ACHN (cell line): ENCODE measurements at regions not wholly inside any gene's neighbourhood (a gene's known extent, or its start where the extent isn't known, plus 50 kb on each side); places are given as distances from the start of the nearest gene placed in this dataset.

Experiments
- DNase-seq: peaks from one replicate; pipeline ENCODE4 v3.0.0-alpha.2; 2015
- in situ Hi-C: cut with HindIII; loops from 2 replicates; pipeline ENCODE4 v1.10.0; 2017; ENCODE audit warnings: low sequenced_read_pairs, low pct_ligation_motif_present, low pct_unique_long_range_greater_than_20kb

DNA sequence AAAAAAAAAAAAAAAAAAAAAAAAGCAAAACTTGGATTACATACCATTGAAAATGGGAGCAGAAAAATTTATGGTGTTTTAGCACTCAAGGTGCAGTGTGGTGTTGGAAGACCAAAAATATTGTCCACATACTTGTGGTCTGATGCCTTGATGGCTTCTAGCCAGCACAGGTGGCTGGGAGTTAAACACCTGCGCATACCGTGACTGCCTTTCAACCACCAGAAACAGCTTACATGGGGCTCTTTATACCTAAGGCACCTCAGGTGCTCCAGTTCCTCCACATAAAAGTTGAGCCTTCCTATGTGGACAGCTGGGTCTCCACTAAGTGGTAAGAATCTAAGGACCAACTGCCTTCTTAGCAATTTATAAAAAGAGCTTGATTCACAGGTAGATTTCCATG lies 802.6 kb upstream of the CELF4 start:
- in situ Hi-C loops = no loop called here
- DNase-seq = no peak

DNA sequence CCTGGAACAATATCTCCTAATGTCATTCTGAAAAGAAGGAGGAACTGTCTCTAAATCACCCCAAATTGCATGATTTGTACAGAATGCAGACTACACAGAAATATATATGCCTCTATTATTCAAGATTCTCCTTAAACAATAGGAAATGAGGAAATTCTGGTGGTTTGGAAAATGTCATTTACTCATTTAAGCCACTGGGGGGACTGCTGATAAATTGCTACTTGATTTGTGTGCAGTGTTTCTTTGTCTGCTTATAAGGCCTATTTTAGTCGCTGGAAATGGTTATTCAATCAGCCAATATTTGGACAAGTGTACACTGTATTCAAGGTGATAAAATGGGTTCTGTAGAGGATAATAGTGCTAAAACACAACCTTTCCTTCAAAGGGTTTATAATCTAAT lies 801.9 kb upstream of the CELF4 start:
- in situ Hi-C loops = no loop called here
- DNase-seq = no peak

DNA sequence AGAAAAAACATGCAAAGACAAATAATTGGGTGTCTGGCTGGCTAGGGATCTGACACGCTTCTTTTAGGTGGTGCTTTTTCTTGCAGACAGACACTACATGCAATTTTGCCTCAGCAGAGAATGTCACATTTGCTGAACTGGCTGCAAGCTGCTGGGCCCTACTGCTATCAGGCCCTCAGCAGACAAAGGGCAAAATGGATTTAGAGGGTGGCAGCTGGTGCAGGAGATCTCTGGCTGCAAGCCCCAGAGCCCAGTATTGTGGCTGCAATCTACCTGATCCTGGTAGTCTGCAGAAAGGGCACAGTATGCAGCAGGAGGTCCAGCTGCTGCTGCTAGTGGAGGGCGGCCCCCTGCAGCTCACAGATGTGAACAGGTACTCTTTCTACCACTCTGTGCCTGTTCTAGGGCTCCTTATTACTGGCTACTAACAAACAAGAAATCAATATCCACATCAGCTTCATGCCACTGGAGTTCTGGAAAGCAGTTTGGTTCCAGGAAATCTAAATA lies 796.7 kb upstream of the CELF4 start:
- DNase-seq = no peak
- in situ Hi-C loops = no loop called here

DNA sequence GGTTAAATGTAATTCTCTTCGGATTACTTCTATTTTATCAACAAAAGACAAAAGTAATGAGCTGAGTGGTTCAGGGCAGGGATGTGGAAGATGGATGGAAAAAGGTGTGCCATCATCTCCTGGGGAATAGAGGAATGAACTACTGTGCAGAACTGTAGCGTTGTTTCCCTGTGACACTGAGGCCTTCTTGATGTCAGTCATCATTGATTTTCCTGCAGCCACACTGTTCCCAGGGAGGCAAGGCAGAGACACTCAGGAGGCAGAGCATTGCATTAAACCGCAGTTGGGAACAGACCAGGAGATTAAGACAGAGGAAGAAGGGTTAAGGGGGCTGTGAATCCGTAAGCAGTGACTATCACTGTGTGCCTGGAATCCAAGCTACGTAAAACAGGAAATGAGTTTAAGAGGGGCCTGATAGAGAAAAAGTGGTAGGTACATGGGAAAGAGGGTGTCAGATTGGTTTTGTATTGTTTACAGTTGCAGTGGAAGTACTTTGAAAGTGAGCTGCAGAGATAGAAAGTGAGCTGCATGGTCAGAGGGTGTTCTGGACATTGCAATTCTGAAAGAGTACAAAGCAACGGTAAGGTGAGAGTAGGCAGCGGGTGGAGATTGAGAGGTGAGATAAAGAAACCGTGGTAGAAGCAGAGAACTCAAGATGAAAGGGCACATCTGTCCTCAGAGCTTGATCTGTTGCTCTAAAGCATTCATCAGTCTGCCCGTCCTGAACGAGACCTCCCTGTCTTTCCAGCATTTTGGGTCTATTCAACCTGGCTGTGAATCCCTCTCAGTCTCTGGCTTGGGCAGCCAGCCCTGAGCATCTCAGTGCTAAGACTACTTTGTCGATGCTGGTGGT lies 793.4 kb upstream of the CELF4 start:
- DNase-seq = no peak
- in situ Hi-C loops = no loop called here

DNA sequence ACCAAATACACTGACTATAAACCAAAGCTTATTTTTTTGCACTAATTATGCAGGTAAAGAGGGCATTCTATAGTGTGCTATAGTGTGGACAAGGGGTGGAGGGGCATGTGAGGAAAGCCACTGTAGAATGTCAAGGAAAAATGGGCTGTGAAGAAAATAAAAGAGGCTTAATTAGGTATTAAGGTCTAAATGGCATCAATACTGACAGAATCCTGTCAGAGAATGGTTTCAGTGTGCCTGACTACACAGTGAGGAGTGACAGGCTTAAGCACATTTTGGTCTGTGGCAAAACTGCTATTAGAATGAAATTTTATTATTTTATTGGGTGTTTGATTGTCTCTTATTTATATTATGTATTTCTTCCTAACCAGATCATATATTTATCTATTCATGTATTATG lies 787.6 kb upstream of the CELF4 start:
- no peak for DNase-seq
- in situ Hi-C loops = no loop called here

DNA sequence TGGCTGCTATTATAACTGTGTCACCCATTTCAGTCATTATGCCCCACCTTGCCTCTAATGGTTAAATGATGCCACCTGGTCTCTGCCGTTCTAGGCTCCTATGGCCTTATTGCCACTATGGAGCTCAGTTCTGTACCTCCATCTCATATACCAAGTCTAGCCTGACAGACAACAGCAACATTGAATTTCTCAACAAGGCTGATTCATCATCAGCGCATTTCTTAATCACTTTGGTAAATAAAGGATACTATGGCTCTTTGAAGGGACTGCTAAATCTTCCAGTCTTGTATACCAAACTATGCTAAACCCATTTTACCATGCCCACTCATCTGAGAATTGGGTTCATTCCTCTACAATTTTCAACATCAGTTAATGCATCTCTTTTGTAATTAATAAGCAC lies 784.5 kb upstream of the CELF4 start:
- no peak for DNase-seq
- in situ Hi-C loops = no loop called here

DNA sequence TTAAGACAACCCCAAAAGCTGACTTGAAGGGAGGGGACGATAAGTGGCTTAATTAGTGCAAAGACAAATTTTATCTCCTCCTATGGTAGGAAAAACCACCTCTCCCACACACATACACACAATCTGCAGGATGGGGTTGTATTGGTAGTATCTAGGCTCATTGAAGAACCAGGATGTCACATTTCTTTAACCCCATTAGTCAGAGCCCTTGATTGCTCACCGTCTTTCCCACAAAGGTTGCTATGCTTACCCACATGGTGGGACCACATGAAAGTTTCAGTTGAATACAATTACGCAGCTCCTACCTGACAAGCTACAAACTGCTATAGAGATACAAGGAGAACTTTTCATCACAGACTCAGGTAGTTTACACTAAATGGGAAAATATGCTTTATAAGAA lies 765.0 kb upstream of the CELF4 start:
- in situ Hi-C loops = no loop called here
- no peak for DNase-seq

DNA sequence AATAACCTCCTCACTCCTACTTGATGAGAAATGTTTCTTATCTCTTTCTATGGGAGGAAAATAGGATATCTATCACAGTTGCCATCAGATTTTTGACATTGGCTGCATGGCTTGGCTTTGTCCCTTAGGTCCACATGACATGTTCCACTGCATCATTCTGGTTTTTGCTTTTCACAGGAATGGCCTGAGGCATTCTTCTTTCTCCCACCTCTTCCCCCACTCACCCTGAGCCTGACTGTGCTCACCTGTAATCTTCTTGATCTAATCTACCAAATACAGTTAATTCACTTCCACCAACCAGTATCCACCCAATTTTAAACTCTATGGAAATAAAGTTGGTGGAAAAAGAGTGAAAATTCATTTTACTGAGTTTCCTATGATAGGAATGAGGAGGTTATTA lies 763.5 kb upstream of the CELF4 start:
- in situ Hi-C loops = no loop called here
- no peak for DNase-seq

DNA sequence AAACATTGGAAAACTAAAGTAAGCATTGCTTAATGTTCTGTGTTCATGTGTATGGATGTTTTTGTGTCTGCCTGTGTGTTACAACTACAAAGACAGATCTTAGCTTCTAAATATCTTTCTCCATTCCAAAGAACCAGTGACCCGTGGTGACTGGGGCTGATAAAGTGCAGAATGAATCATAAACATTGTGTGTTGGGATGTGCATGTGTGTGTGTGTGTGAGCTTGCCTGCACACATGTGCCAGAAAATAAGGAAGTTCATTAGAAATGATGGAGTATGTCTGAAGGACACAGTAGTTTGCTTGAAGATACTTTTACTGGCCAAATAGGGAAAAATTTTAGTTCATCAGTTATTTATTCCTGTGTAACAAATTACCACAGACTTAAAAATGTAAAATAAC lies 756.6 kb upstream of the CELF4 start:
- no peak for DNase-seq
- in situ Hi-C loops = no loop called here

DNA sequence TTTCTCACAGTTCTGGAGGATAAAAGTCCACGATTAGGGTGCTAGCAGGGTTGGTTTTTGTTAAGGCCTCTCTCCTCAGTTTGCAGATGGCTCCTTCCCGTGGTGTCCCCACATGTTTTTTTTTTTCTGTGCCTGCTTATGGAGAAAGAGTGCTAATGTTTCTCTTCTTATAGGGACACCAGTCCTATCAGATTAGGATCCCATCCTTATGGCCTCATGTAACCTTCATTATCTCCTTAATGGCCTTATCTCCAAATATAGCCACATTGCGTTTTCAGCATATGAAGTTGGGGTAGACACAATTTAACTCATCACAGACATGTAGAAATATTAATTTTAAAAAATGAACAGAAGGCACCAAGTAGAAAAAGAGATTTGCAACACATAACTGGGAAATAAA lies 755.7 kb upstream of the CELF4 start:
- in situ Hi-C loops = no loop called here
- DNase-seq = no peak

DNA sequence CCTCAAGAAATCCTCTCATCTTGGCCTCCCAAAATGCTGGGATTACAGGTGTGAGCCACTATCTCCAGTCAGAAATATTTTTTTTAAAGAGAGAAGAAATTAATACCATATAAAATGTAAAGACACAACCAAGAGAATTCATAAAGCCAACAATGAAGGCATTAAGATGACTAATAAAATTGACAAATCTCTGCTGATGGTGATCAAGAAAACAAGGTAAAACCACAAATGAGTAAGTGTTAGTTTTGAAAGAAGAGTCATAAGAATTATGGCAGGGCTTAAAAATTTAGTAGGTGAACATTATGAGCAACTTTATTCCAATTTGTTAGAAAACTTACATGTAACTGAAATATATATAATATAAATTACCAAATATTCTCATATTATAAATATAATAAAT lies 752.8 kb upstream of the CELF4 start:
- in situ Hi-C loops = no loop called here
- no peak for DNase-seq

DNA sequence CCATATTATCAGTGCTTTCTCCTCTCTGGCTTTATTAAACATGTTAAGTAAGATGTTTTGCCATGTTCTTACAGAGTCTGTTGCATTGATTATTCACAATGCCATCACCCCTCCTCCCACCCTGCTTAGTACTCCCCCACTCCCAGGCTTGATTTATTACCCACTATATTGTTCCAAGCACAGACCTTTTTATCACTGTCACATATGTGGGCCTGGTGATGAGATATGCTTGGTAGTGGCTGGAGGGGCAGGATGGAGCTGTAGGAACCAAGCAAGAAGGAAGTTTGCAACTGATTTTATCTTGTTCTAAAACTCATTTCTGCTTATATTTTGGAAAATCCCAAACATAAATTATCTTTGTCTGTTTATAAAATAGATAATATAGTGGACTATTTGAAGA lies 748.2 kb upstream of the CELF4 start:
- in situ Hi-C loops = no loop called here
- DNase-seq = no peak

DNA sequence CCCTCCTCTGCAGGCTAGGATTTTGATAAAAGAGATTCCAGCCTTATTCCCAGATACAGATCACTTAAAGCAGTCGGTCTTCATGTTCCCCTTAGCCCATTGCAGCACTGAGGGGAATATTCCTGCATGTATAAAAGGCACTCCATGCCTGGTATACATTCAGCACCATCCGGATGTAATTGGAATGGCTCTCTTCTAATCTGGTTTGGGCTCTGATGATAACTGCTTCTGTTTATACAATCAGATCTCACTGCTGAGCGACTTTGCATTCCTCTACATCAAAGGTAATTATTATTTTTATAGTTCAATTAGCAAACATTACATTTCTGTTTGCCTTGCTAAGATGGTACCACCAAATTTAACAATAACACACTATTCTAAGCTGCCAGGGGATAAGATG lies 746.9 kb upstream of the CELF4 start:
- in situ Hi-C loops = no loop called here
- no peak for DNase-seq

DNA sequence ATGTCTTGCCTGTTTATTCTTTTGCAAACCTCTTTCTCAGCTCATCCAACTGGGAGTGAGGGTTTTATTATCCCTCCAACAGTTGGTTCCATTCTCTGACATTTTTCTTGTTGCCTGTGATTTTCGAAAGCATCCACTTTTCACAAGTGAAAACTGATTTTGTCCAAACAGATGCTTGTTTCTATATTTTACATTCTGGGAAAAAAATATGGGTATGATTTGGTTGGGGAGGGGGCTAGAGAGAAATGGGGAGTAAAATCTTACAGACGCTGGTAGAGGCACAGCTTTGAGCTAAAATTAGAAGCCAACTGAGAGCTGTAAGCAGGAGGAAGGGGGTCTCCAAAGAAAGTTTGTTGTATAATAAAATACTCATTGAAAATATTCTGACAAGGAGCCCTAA lies 745.3 kb upstream of the CELF4 start:
- in situ Hi-C loops = no loop called here

DNA sequence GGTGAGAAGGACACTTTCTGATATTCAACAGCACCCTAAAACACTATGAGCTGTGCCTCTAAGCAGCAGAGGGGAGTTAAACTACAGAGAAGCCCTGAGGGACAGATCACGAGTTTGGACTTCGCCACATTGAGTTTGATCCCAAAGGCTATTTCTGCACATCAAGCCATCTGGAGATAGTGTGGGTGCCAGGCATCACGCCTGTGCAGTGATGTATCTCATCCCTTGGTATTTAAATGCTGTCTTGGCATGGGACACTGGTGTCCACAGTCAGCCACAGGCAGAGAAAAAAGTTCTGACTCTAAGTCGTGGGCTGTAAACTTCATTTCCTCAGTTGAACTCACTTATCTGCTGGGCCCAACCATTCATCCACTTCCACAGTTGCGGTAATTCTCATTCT lies 742.3 kb upstream of the CELF4 start:
- in situ Hi-C loops = no loop called here
- no peak for DNase-seq

More for the DNA sequence above, 745.3 kb upstream of the CELF4 start:
- DNase-seq = no peak

DNA sequence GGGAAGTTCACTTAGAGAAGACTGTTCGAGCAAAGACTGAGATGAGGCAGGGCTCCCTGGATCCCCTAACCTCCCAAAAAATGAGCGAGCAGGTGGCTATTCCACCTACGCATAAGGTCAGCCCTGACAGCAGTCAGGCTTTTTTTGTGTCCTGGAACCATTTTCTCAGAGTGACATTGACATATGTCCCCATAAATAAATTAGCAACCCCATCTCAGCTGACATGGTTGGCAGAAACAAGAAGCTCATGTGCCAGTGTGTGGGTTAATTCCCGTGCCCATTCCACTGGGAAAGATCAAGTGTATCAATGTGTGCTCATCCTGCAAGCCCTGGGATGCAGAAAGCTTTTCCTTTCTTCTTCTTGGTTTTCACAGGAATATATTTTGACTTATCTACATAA lies 740.4 kb upstream of the CELF4 start:
- in situ Hi-C loops = no loop called here
- DNase-seq = no peak

DNA sequence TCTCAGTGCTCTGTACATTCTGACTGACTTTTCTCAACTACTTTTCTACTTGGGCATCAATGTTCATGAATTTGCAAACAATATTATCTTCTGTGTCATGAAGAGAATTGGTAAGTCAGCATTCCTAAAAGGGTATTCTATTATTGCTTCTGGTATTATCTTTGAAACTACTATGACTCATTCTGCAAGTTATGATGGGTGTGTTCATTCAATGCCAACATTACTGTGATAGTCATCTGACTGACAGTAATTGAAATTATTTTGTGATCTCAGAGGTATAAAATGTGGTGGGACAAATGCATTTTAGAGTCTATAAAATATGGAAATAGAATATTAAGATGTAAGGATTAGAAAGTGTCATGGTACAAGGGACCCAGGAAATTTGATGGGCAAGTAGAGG lies 736.0 kb upstream of the CELF4 start:
- DNase-seq = no peak
- in situ Hi-C loops = no loop called here

DNA sequence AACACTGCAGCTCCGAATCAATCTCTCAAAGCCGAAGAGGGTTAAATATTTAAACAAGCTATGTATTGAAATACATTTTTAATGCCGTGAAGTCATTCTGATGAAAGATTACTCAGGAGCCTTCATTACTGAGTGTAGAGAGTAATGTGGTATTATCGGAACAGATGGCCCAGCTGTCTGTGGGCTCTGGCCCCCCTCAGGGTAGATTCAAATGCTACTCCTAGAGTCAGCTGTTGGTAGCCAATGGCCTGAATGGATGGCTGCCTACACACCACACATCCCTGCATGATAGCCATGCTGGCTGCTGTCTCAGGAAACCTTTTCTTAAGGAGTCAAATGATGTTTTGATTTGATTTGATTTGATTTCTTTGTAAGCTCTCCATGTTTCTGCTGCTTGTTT lies 732.3 kb upstream of the CELF4 start:
- in situ Hi-C loops = no loop called here
- DNase-seq = no peak

DNA sequence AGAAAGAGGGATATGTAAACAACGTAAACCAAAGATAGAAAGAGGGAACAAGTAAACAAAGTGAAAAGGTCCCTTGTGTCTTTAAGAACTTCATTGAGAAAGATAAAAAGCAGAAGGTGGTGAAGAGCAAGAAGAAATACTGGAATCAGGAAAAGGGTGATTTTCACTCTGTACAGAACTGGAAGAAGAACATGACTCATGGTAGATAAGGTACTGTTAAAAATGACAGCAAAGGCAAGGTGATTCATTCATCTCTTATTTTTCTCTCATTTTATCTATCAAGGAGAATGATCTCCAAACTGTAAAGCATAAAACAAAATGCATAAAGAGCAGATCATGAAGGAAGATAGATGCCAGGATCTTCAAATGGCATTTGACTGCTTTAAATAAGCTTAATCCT lies 724.6 kb upstream of the CELF4 start:
- in situ Hi-C loops = no loop called here
- DNase-seq = no peak

DNA sequence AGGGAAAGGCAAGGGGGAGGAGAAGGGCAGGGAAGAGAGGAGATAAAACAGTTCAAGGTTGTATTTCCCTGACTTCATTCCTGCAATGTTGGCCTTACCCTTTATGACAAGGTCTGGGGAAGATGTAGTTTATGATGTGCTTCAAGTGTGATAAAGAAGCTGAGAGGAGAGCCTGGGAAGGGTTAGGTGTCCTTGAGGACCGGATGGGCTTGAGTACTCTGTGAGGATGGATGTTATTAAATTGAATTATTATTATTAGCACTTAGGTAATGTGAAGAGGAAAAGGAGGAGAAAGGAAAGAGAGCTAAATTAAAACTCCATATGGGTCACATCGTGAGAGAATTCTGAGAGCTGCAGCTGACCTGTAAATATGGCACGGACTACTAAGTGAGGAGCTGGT lies 719.4 kb upstream of the CELF4 start:
- no peak for DNase-seq
- in situ Hi-C loops = no loop called here

DNA sequence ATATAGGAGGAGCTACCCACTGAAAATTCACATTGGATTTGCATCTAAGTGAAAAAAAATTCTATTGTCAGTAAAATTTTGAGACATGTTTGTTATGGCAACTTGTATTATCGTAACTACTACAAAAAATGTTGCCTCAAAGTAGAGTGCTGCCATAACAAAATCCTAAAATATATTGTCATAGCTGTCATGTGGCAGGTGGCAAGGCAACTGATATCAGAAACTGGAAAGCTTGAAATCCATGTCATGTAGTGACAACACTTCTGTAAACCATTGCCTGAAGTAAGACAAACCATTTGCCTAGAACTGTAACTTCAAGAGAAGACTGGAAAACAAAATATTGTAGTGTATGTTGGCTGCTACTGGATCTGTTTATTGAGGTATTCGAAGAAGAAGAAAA lies 697.5 kb upstream of the CELF4 start:
- no peak for DNase-seq
- in situ Hi-C loops = no loop called here
